WTC11 (cell line): ENCODE measurements at regions not wholly inside any gene's neighbourhood (a gene's known extent, or its start where the extent isn't known, plus 50 kb on each side); places are given as distances from the start of the nearest gene placed in this dataset.
A peak's percentile ranks its signal among the peaks of the same experiment; 100 is the strongest.
"Not testable (repeated sequence)": the region's sequence is repeated elsewhere in the genome, so short reads cannot be mapped to it uniquely, and the experiment has no call there.

ENCODE experiments used
- ATAC-seq: fragments of 200-7000 bp; cut with Tn5 transposase; 2 replicates; pipeline ENCODE4 v1.10.0; 2021; ENCODE audit warnings: mild to moderate bottlenecking, moderate library complexity
- CTCF ChIA-PET: fragments of 300-600 bp; sonication (Branson Sonifier 250); formaldehyde crosslinking; loops from one replicate; lab custom pipeline; 2021; ENCODE audit warnings: antibody characterized with exemption; lab: Charles Lee
- POLR2A ChIA-PET: fragments of 350-600 bp; sonication (Branson Sonifier 250); formaldehyde crosslinking; loops from one replicate; lab custom pipeline; 2021; ENCODE audit warnings: antibody characterized with exemption; lab: Charles Lee
- DNase-seq: peaks from one replicate; pipeline ENCODE4 v3.0.0; 2021; ENCODE audit warnings: low spot score
- H3K27ac Mint-ChIP-seq: 2 replicates; pipeline ENCODE4 v1.8.0; 2021; ENCODE audit warnings: mixed read lengths
- H3K27me3 Mint-ChIP-seq: 2 replicates; pipeline ENCODE4 v1.8.0; 2021; ENCODE audit warnings: low read depth, mild to moderate bottlenecking, moderate library complexity, mixed read lengths
- H3K36me3 Mint-ChIP-seq: 2 replicates; pipeline ENCODE4 v1.8.0; 2021; ENCODE audit warnings: mixed read lengths
- H3K4me1 Mint-ChIP-seq: 2 replicates; pipeline ENCODE4 v1.8.0; 2022; ENCODE audit warnings: mixed read lengths
- H3K4me3 Mint-ChIP-seq: 2 replicates; pipeline ENCODE4 v1.8.0; 2021; ENCODE audit warnings: mild to moderate bottlenecking, moderate library complexity, mixed read lengths
- H3K9me3 Mint-ChIP-seq: 2 replicates; pipeline ENCODE4 v1.8.0; 2021; ENCODE audit warnings: mixed read lengths
- EMX1 ChIP-seq: fragments of 250-450 bp; sonication (Bioruptor Pico); IDR thresholded peaks from 2 replicates; pipeline ENCODE4 v1.8.0; 2021; ENCODE audit warnings: mild to moderate bottlenecking
- FOXJ3 ChIP-seq: sonication (generic); formaldehyde crosslinking; IDR thresholded peaks from 2 replicates; pipeline ENCODE4 v1.9.0; 2021; ENCODE audit warnings: missing genetic modification reagents, mild to moderate bottlenecking, borderline replicate concordance
- GABPB1 ChIP-seq: sonication (generic); formaldehyde crosslinking; IDR thresholded peaks from 2 replicates; pipeline ENCODE4 v1.8.1; 2023; ENCODE audit warnings: mild to moderate bottlenecking, missing genetic modification reagents
- GRHL2 ChIP-seq: fragments of 250-450 bp; sonication (Bioruptor Pico); IDR thresholded peaks from 2 replicates; pipeline ENCODE4 v1.8.0; 2022; ENCODE audit warnings: mild to moderate bottlenecking, moderate library complexity; ENCODE audit not compliant: insufficient replicate concordance, severe bottlenecking
- NFE2L1 ChIP-seq: sonication (generic); formaldehyde crosslinking; IDR thresholded peaks from 2 replicates; pipeline ENCODE4 v1.8.1; 2023; ENCODE audit warnings: missing genetic modification reagents
- SOX15 ChIP-seq: fragments of 250-450 bp; sonication (Bioruptor Pico); IDR thresholded peaks from 2 replicates; pipeline ENCODE4 v1.9.0; 2021; ENCODE audit warnings: mild to moderate bottlenecking
- USF2 ChIP-seq: sonication (generic); formaldehyde crosslinking; IDR thresholded peaks from 2 replicates; pipeline ENCODE4 v1.8.1; 2023; ENCODE audit warnings: mild to moderate bottlenecking, missing genetic modification reagents, moderate library complexity
- ZNF121 ChIP-seq: sonication (generic); formaldehyde crosslinking; IDR thresholded peaks from 2 replicates; pipeline ENCODE4 v1.8.0; 2023; ENCODE audit warnings: missing genetic modification reagents
- ZNF317 ChIP-seq: sonication (generic); formaldehyde crosslinking; IDR thresholded peaks from 2 replicates; pipeline ENCODE4 v1.8.1; 2023; ENCODE audit warnings: low read depth, mild to moderate bottlenecking, moderate library complexity, missing genetic modification reagents, borderline replicate concordance
- ZNF396 ChIP-seq: fragments of 250-450 bp; sonication (Bioruptor Pico); IDR thresholded peaks from 2 replicates; pipeline ENCODE4 v1.8.0; 2021; ENCODE audit warnings: mild to moderate bottlenecking, moderate library complexity, borderline replicate concordance
- TF ChIP-seq, protein P1 (sequence below): sonication (generic); formaldehyde crosslinking; IDR thresholded peaks from 2 replicates; pipeline ENCODE4 v1.8.0; 2022; ENCODE audit warnings: mild to moderate bottlenecking, missing genetic modification reagents
- TF ChIP-seq, protein P2 (sequence below): sonication (generic); formaldehyde crosslinking; conservative IDR thresholded peaks from 2 replicates; pipeline ENCODE4 v1.8.1; 2023; ENCODE audit warnings: mild to moderate bottlenecking, low read depth, missing genetic modification reagents, moderate library complexity

- no peaks in the 10 kb centered on the region for H3K27me3 Mint-ChIP-seq
- H3K36me3 Mint-ChIP-seq: peaks cover 4% of the 10 kb centered on the region; the same call in 1 of the 2 replicates
- ATAC-seq (no peak), DNase-seq (no peak)
- POLR2A ChIA-PET: no interaction called here
- no peak overlapping the region for H3K4me3 Mint-ChIP-seq
- H3K9me3 Mint-ChIP-seq: peaks cover 9% of the 10 kb centered on the region
- no peaks in the 10 kb centered on the region for H3K4me1 Mint-ChIP-seq
- no peak overlapping the region for H3K27ac Mint-ChIP-seq
- CTCF ChIA-PET: no interaction called here
- TF ChIP-seq EMX1 (CRISPR knock-in tag): no peak
- TF ChIP-seq NFE2L1 (CRISPR knock-in tag): no peak
These were observed 113.2 kb upstream of the IQSEC1 start for GRCh38 chr3:13186435-13186815.

DNA sequence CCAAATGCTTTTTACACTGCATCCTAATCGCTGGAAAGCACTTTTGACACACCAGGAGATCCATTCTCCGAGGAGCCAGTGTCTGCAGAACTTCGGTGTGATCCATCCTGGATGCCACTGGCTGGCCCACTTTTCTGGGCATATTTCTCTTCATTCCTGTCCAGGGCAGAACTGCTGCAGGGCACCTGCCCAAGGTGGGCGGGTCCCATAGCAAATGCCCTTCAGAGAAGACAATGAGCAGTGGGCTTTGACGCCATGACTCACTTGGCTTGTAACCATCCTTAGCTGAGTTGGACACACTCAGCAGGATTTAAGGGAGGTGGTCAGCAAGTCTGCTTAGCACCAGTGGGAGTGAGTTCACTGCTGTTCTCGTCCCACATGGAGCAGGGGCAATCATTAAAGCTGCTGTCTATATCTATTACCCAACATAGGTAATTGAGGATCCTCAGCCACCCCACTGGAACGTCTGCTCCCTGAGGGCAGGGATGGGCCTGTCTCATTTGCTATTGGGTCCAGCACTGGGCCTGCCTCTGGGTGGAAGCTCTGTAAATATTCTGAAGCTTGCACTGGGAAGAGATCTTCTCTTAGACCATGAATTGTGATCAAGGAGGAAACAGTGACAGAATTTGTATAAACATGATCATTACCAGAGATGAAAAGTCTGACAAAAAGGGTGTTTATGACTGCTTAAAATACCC, 112.7 kb upstream of the IQSEC1 start:
- POLR2A ChIA-PET: no interaction called here
- CTCF ChIA-PET: no interaction called here
- TF ChIP-seq SOX15 (CRISPR knock-in tag) (no peak), GRHL2 (CRISPR knock-in tag) (no peak), USF2 (CRISPR knock-in tag) (no peak), ZNF396 (no peak), NFE2L1 (CRISPR knock-in tag) (no peak)
- TF ChIP-seq, protein P1, sequence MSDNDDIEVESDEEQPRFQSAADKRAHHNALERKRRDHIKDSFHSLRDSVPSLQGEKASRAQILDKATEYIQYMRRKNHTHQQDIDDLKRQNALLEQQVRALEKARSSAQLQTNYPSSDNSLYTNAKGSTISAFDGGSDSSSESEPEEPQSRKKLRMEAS (CRISPR knock-in tag): no peak
- H3K27ac Mint-ChIP-seq: no peak overlapping the region
- peaks cover 4% of the 10 kb centered on the region; the same call in 1 of the 2 replicates for H3K36me3 Mint-ChIP-seq
- H3K27me3 Mint-ChIP-seq: no peaks in the 10 kb centered on the region
- DNase-seq (no peak), ATAC-seq (no peak)
- peaks cover 13% of the 10 kb centered on the region for H3K9me3 Mint-ChIP-seq
- no peaks in the 10 kb centered on the region for H3K4me1 Mint-ChIP-seq
- H3K4me3 Mint-ChIP-seq: no peak overlapping the region

GRCh38 chr3:13179582-13180210, 106.5 kb upstream of the IQSEC1 start:
- DNase-seq, H3K4me3 Mint-ChIP-seq, H3K4me1 Mint-ChIP-seq, H3K27ac Mint-ChIP-seq, ATAC-seq, H3K27me3 Mint-ChIP-seq, POLR2A ChIA-PET: not testable (repeated sequence)
- peaks cover 28% of the 10 kb centered on the region for H3K9me3 Mint-ChIP-seq
- peaks cover 20% of the 10 kb centered on the region for H3K36me3 Mint-ChIP-seq
- CTCF ChIA-PET: interaction anchor here (1.2 kb wide), 1 partner anchor 14 kb away, joined by 3 read pairs; no protein-coding TSS in a partner anchor

DNA sequence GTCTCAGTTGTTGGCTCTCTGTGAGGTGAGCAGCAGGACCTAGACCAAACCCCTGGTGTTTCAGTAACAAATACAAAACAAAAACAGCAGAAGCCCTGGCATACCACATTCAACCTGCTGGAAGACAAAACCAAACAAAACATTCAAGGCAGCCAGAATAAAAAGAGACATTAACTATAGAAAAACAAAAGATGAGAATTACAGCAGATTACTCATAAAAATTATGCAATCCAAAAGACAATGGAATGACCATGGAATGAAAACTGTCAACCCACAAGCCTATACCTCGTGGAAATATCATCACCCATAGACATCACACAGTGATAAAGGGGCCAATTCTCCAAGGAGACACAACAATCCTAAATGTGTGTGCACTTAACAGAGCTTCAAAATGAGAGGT, 106.0 kb upstream of the IQSEC1 start:
- Mint-ChIP-seq H3K27me3 (peaks cover 2% of the 10 kb centered on the region; the same call in 1 of the 2 replicates), H3K36me3 (peaks cover 20% of the 10 kb centered on the region), H3K27ac (no peak overlapping the region), H3K4me3 (no peak overlapping the region), H3K9me3 (peaks cover 28% of the 10 kb centered on the region), H3K4me1 (peaks cover 3% of the 10 kb centered on the region; the same call in 1 of the 2 replicates)
- CTCF ChIA-PET: no interaction called here
- POLR2A ChIA-PET: no interaction called here
- DNase-seq: no peak
- peak; percentile 96 for TF ChIP-seq ZNF317 (CRISPR knock-in tag)
- no peak for TF ChIP-seq FOXJ3 (CRISPR knock-in tag)
- no peak for ATAC-seq

DNA sequence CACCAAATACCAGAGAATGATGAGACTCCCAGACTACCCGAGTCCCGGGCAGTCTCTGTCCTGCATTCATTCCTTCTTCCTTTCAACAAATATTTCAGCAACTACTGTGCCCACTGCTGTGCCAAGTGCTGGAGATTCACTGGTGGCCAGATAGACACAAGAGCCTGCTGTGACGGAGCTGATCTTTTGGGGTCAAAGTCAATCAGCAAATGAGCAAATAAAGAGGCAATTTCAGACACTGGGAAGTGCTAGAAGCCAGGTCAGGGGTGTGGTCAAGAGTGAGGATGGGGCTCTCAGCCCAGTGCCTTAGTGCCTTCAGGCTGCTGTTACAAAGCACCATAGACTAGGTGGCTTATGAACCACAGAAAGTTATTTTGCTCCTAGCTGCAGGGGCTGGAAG, 104.9 kb upstream of the IQSEC1 start:
- Mint-ChIP-seq H3K27me3 (peaks cover 2% of the 10 kb centered on the region; the same call in 1 of the 2 replicates), H3K4me3 (no peak overlapping the region), H3K4me1 (peaks cover 3% of the 10 kb centered on the region; the same call in 1 of the 2 replicates), H3K9me3 (peaks cover 28% of the 10 kb centered on the region), H3K36me3 (peaks cover 20% of the 10 kb centered on the region), H3K27ac (no peak overlapping the region)
- CTCF ChIA-PET: interaction anchor here (1.2 kb wide), 1 partner anchor 86 kb away, joined by 3 read pairs; no protein-coding TSS in a partner anchor
- DNase-seq (no peak), ATAC-seq (no peak)
- TF ChIP-seq GABPB1 (CRISPR knock-in tag) (no peak), ZNF121 (CRISPR knock-in tag) (no peak)
- TF ChIP-seq, protein P2, sequence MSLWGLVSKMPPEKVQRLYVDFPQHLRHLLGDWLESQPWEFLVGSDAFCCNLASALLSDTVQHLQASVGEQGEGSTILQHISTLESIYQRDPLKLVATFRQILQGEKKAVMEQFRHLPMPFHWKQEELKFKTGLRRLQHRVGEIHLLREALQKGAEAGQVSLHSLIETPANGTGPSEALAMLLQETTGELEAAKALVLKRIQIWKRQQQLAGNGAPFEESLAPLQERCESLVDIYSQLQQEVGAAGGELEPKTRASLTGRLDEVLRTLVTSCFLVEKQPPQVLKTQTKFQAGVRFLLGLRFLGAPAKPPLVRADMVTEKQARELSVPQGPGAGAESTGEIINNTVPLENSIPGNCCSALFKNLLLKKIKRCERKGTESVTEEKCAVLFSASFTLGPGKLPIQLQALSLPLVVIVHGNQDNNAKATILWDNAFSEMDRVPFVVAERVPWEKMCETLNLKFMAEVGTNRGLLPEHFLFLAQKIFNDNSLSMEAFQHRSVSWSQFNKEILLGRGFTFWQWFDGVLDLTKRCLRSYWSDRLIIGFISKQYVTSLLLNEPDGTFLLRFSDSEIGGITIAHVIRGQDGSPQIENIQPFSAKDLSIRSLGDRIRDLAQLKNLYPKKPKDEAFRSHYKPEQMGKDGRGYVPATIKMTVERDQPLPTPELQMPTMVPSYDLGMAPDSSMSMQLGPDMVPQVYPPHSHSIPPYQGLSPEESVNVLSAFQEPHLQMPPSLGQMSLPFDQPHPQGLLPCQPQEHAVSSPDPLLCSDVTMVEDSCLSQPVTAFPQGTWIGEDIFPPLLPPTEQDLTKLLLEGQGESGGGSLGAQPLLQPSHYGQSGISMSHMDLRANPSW (CRISPR knock-in tag): no peak
- POLR2A ChIA-PET: no interaction called here
